Activated naive CD4-positive, alpha-beta T cell treated with anti-CD3 and anti-CD28 coated beads, Interleukin-2, amount 50 U/mL, for 24 hours (primary cell): ENCODE measurements at regions not wholly inside any gene's neighbourhood (a gene's known extent, or its start where the extent isn't known, plus 50 kb on each side); places are given as distances from the start of the nearest gene placed in this dataset.

ENCODE experiments used
- H3K27ac Mint-ChIP-seq: one replicate; pipeline ENCODE4 v1.8.0; 2021; ENCODE audit warnings: mild to moderate bottlenecking, mixed read lengths
- H3K27me3 Mint-ChIP-seq: one replicate; pipeline ENCODE4 v1.8.0; 2021; ENCODE audit warnings: mixed read lengths
- H3K36me3 Mint-ChIP-seq: one replicate; pipeline ENCODE4 v1.8.0; 2021; ENCODE audit warnings: mixed read lengths
- H3K4me1 Mint-ChIP-seq: one replicate; pipeline ENCODE4 v1.8.0; 2021; ENCODE audit warnings: mixed read lengths
- H3K4me3 Mint-ChIP-seq: one replicate; pipeline ENCODE4 v1.8.0; 2021; ENCODE audit warnings: mild to moderate bottlenecking, mixed read lengths
- H3K9me3 Mint-ChIP-seq: one replicate; pipeline ENCODE4 v1.8.0; 2021; ENCODE audit warnings: mixed read lengths

- peaks cover 8% of the 10 kb centered on the region for H3K4me1 Mint-ChIP-seq
- H3K4me3 Mint-ChIP-seq = no peak overlapping the region
- H3K27ac Mint-ChIP-seq = no peak overlapping the region
- no peaks in the 10 kb centered on the region for H3K9me3 Mint-ChIP-seq
- no peaks in the 10 kb centered on the region for H3K36me3 Mint-ChIP-seq
- no peaks in the 10 kb centered on the region for H3K27me3 Mint-ChIP-seq
These were observed 52.3 kb upstream of the DISP3 start for GRCh38 chr1:11426617-11427016.

- peaks cover 2% of the 10 kb centered on the region for H3K27me3 Mint-ChIP-seq
- H3K36me3 Mint-ChIP-seq = no peaks in the 10 kb centered on the region
- H3K9me3 Mint-ChIP-seq = no peaks in the 10 kb centered on the region
- H3K4me1 Mint-ChIP-seq = peaks cover 8% of the 10 kb centered on the region
- no peak overlapping the region for H3K4me3 Mint-ChIP-seq
- H3K27ac Mint-ChIP-seq = no peak overlapping the region
These were observed 50.2 kb upstream of the DISP3 start for GRCh38 chr1:11428789-11429188.
